K562 (cell line): ENCODE measurements at regions not wholly inside any gene's neighbourhood (a gene's known extent, or its start where the extent isn't known, plus 50 kb on each side); places are given as distances from the start of the nearest gene placed in this dataset.

Experiments used
- ATAC-seq: fragments of 200-7000 bp; cut with Tn5 transposase; 3 replicates; pipeline ENCODE4 v1.9.1; 2020; ENCODE audit warnings: moderate library complexity
- BruUV-seq: library from RNA; stranded (reverse); fragments of 400-500 nt; replicated peaks from 2 replicates; lab custom pipeline; 2021; lab: Mats Ljungman, UMichigan
- CTCF ChIA-PET: fragments of 300-600 bp; formaldehyde crosslinking; extraction: SDS; loops from one replicate; lab custom pipeline; 2021; ENCODE audit warnings: low intra/inter-chr PET ratio; lab: Yijun Ruan, JAX
- POLR2A ChIA-PET: fragments of 300-600, 350-650 bp; sonication (Branson Sonifier 250); formaldehyde crosslinking; extraction: SDS; loops from one replicate; lab custom pipeline; 2021; ENCODE audit warnings: antibody characterized with exemption, inconsistent platforms; lab: Yijun Ruan, JAX
- DNase-seq, 4 experiments: peaks; one replicate each; pipeline versions ENCODE4 v3.0.0 to v3.0.0-alpha.2; 2011 to 2018; ENCODE audit warnings: low spot score in 3 of 4, mixed read lengths in 3 of 4; ENCODE audit errors: extremely low read depth in 1 of 4
- FAIRE-seq: peaks from 2 replicates; lab custom pipeline; 2011; peaks lifted over from hg19 to GRCh38; lab: Jason Lieb, UNC
- H2AFZ ChIP-seq: 2 replicates; pipeline ENCODE4 v1.6.0; 2011; ENCODE audit warnings: low read depth, low read length, control low read depth, inconsistent platforms
- H3K27ac ChIP-seq: fragments of 200-600 bp; 3 replicates; pipeline ENCODE4 v1.8.0; 2011; ENCODE audit warnings: low read depth, mild to moderate bottlenecking, control low read depth, inconsistent platforms, low read length, moderate library complexity, mixed read lengths; ENCODE audit errors: extremely low read depth
- H3K27me3 ChIP-seq, 2 experiments: fragments of 300-600 bp in 1 of 2; 2 replicates in 1 of 2; 3 replicates in 1 of 2; pipeline versions ENCODE4 v1.6.0 to v1.8.0; 2011; ENCODE audit warnings: inconsistent platforms in 2 of 2, low read length in 2 of 2, mild to moderate bottlenecking in 1 of 2, mixed read lengths in 1 of 2, moderate library complexity in 1 of 2; ENCODE audit not compliant: control insufficient read depth in 2 of 2, insufficient read depth in 2 of 2
- H3K36me3 ChIP-seq: fragments of 300-600 bp; 3 replicates; pipeline ENCODE4 v1.8.0; 2011; ENCODE audit warnings: mild to moderate bottlenecking, low read length, inconsistent platforms; ENCODE audit not compliant: control insufficient read depth, insufficient read depth
- H3K4me1 ChIP-seq, 2 experiments: fragments of 200-600 bp in 1 of 2; replicated peaks in 1 of 2; 2 replicates in 1 of 2; 3 replicates in 1 of 2; pipeline versions ENCODE4 v1.5.1 to v1.8.0; 2011; ENCODE audit warnings: inconsistent platforms in 2 of 2, low read length in 2 of 2, mild to moderate bottlenecking in 1 of 2, mixed read lengths in 1 of 2, moderate library complexity in 1 of 2; ENCODE audit not compliant: control insufficient read depth in 2 of 2, insufficient read depth in 2 of 2
- H3K4me2 ChIP-seq: 2 replicates; pipeline ENCODE4 v1.6.1; 2011; ENCODE audit warnings: low read length, control low read depth, inconsistent platforms, mixed read lengths; ENCODE audit not compliant: insufficient read depth
- H3K4me3 ChIP-seq: fragments of 200-600 bp; sonication (generic), shearing (Covaris generic); 2 replicates; pipeline ENCODE4 v1.5.1; 2016; ENCODE audit warnings: control low read depth, inconsistent platforms
- H3K79me2 ChIP-seq: fragments of 200-600 bp; 3 replicates; pipeline ENCODE4 v1.8.0; 2011; ENCODE audit warnings: low read length, inconsistent platforms; ENCODE audit not compliant: control insufficient read depth, insufficient read depth
- H3K9ac ChIP-seq, 2 experiments: 2 replicates each; pipeline versions ENCODE4 v1.6.0 to v1.6.1; 2011; ENCODE audit warnings: low read depth in 2 of 2, low read length in 2 of 2, control low read depth in 1 of 2, inconsistent platforms in 1 of 2, mild to moderate bottlenecking in 1 of 2, mixed read lengths in 1 of 2; ENCODE audit not compliant: insufficient read depth in 1 of 2
- H3K9me1 ChIP-seq: one replicate; pipeline ENCODE4 v1.6.0; 2011; ENCODE audit warnings: inconsistent platforms, mild to moderate bottlenecking, low read length, moderate library complexity; ENCODE audit not compliant: control insufficient read depth, insufficient read depth
- H3K9me3 ChIP-seq: replicated peaks from 2 replicates; pipeline ENCODE4 v1.5.1; 2011; ENCODE audit warnings: low read depth, low read length, inconsistent platforms; ENCODE audit not compliant: control insufficient read depth, insufficient read depth
- H4K20me1 ChIP-seq: replicated peaks from 2 replicates; pipeline ENCODE4 v1.6.1; 2011; ENCODE audit warnings: low read length, inconsistent platforms, mixed read lengths; ENCODE audit not compliant: control insufficient read depth, insufficient read depth
- KHSRP ChIP-seq: fragments of 450-650 bp; IDR thresholded peaks from 2 replicates; pipeline ENCODE4 v1.6.1; 2017
- NFRKB ChIP-seq: fragments of 450-650 bp; IDR thresholded peaks from 2 replicates; pipeline ENCODE4 v1.6.1; 2016; ENCODE audit warnings: low read depth
- POLR2AphosphoS2 ChIP-seq: IDR thresholded peaks from 2 replicates; pipeline ENCODE4 v1.6.1; 2012; ENCODE audit warnings: low read length, improper control_type of control experiment
- PRMT5 ChIP-seq: sonication (generic); formaldehyde crosslinking; IDR thresholded peaks from 2 replicates; pipeline ENCODE4 v1.5.0; 2020; ENCODE audit warnings: missing genetic modification reagents
- SPI1 ChIP-seq: IDR thresholded peaks from 2 replicates; pipeline ENCODE4 v1.6.1; 2011; ENCODE audit warnings: low read depth, low read length, control low read depth, borderline replicate concordance
- SRSF3 ChIP-seq: fragments of 200-400 bp; formaldehyde crosslinking; IDR thresholded peaks from 2 replicates; pipeline ENCODE4 v1.6.1; 2016; ENCODE audit warnings: mild to moderate bottlenecking, low read length, moderate library complexity; ENCODE audit not compliant: insufficient read depth
- TCF7L2 ChIP-seq: fragments of 150-350 bp; IDR thresholded peaks from 2 replicates; pipeline ENCODE4 v1.6.1; 2016; ENCODE audit warnings: low read depth, mild to moderate bottlenecking, low read length, moderate library complexity
- ZBED1 ChIP-seq: IDR thresholded peaks from 2 replicates; pipeline ENCODE4 v1.6.1; 2014
- ZFP1 ChIP-seq: fragments of 450-650 bp; formaldehyde crosslinking; IDR thresholded peaks from 2 replicates; pipeline ENCODE4 v1.4.0; 2020; ENCODE audit warnings: mild to moderate bottlenecking, mixed read lengths
- ZNF395 ChIP-seq: fragments of 200-800 bp; sonication (Bioruptor generic); IDR thresholded peaks from 2 replicates; pipeline ENCODE4 v1.6.1; 2017; ENCODE audit warnings: missing genetic modification characterization, missing compliant biosample characterization
- ZNF695 ChIP-seq: fragments of 450-650 bp; formaldehyde crosslinking; IDR thresholded peaks from 2 replicates; pipeline ENCODE4 v1.4.0; 2020; ENCODE audit warnings: mild to moderate bottlenecking, moderate library complexity
- WGBS: fragments of 100-300 bp; shearing (Covaris generic); methylation state at CpG from one replicate; pipeline ENCODE4 v1.1.6; 2016; ENCODE audit warnings: low coverage, mixed read lengths; ENCODE audit not compliant: insufficient coverage; ENCODE audit errors: missing lambda C conversion rate; 5-methylcytosine and 5-hydroxymethylcytosine counted together
- in situ Hi-C: fragments of 300-500 bp; cut with MboI; formaldehyde crosslinking; loops from 4 replicates; pipeline ENCODE4 v1.15.0; 2018; ENCODE audit warnings: inconsistent platforms, mixed read lengths
- intact Hi-C: fragments of 100-400 bp; cut with micrococcal nuclease; formaldehyde crosslinking; loops from 2 replicates; pipeline ENCODE4 v1.14.2; 2022

GRCh38 chr9:90259311-90260246, 383.0 kb downstream of the DIRAS2 start:
- intact Hi-C loops: no loop called here
- no peak for ATAC-seq

More at GRCh38 chr9:90259311-90260246, 383.0 kb downstream of the DIRAS2 start:
- no peaks in the 10 kb centered on the region for H3K9me3 ChIP-seq
- CTCF ChIA-PET: no interaction called here
- in situ Hi-C loops: no loop called here
- POLR2A ChIA-PET: no interaction called here
- no peak for DNase-seq
- no peak overlapping the region for H2AFZ ChIP-seq
- H3K9ac ChIP-seq: no peak overlapping the region
- TF ChIP-seq SRSF3: no peak
- no peak for TF ChIP-seq KHSRP
- no peak for TF ChIP-seq ZNF395
- no peak for TF ChIP-seq ZNF695 (CRISPR knock-in tag)
- no peak for TF ChIP-seq POLR2AphosphoS2
- no peak for TF ChIP-seq NFRKB
- TF ChIP-seq SPI1: no peak
- TF ChIP-seq ZFP1 (CRISPR knock-in tag): no peak
- no peak for TF ChIP-seq TCF7L2
- no peak for TF ChIP-seq ZBED1
- no peak for TF ChIP-seq PRMT5 (CRISPR knock-in tag)
- TF ChIP-seq, all 486 proteins: peak for 0
- WGBS: 3% methylated on average over 7 of the region's 7 CpGs
- Histone ChIP-seq H3K4me1 (no peaks in the 10 kb centered on the region), H3K27me3 (no peaks in the 10 kb centered on the region), H4K20me1 (no peaks in the 10 kb centered on the region), H3K4me3 (no peak overlapping the region), H3K27ac (no peak overlapping the region), H3K4me2 (no peak overlapping the region), H3K9me1 (no peaks in the 10 kb centered on the region), H3K79me2 (no peaks in the 10 kb centered on the region), H3K36me3 (no peaks in the 10 kb centered on the region)
- BruUV-seq: no TSS peak
- FAIRE-seq: no peak
